Psoas muscle (tissue), 7 donors: ENCODE measurements at regions not wholly inside any gene's neighbourhood (a gene's known extent, or its start where the extent isn't known, plus 50 kb on each side); places are given as distances from the start of the nearest gene placed in this dataset.

ENCODE experiments used
- ATAC-seq, 4 donors: fragments of 200-7000 bp; cut with Tn5 transposase; one replicate each; pipeline ENCODE4 v1.9.1; 2020; ENCODE audit warnings: moderate library complexity in 3 of 4, mild to moderate bottlenecking in 2 of 4
- DNase-seq, 2 donors: peaks; one replicate each; pipeline ENCODE4 v3.0.0-alpha.2; 2020
- H3K27ac ChIP-seq: fragments of 200-600 bp; one replicate; pipeline ENCODE4 v1.8.0; 2022
- H3K27me3 ChIP-seq, 3 donors: fragments of 200-600 bp in 1 of 3; one replicate each; pipeline versions ENCODE4 v1.6.1 to v1.8.0; 2013 to 2022; ENCODE audit warnings: low read length in 2 of 3, mild to moderate bottlenecking in 2 of 3, moderate library complexity in 1 of 3; ENCODE audit not compliant: insufficient read depth in 3 of 3
- H3K36me3 ChIP-seq, 2 donors: fragments of 200-600 bp in 1 of 2; one replicate each; pipeline versions ENCODE4 v1.6.1 to v1.8.0; 2013 to 2022; ENCODE audit warnings: low read depth in 1 of 2, mild to moderate bottlenecking in 1 of 2, moderate library complexity in 1 of 2; ENCODE audit not compliant: insufficient read depth in 1 of 2
- H3K4me1 ChIP-seq: fragments of 200-600 bp; one replicate; pipeline ENCODE4 v1.8.0; 2022
- H3K4me3 ChIP-seq: fragments of 200-600 bp; one replicate; pipeline ENCODE4 v1.8.0; 2022; ENCODE audit warnings: mild to moderate bottlenecking
- H3K9me3 ChIP-seq: fragments of 200-600 bp; one replicate; pipeline ENCODE4 v1.8.0; 2022
- CTCF ChIP-seq: fragments of 200-600 bp; IDR thresholded peaks from one replicate; pipeline ENCODE4 v1.8.0; 2022; ENCODE audit warnings: antibody characterized with exemption
- WGBS, 3 donors: extraction: QIAGEN DNeasy Blood & Tissue Kit; methylation state at CpG; one replicate each; pipeline versions ENCODE4 v1.1.6 to v1.1.7; 2013; 5-methylcytosine and 5-hydroxymethylcytosine counted together
- intact Hi-C, 2 donors: fragments of 100-400 bp; cut with DNase I; formaldehyde crosslinking; loops; one replicate each; pipeline versions ENCODE4 v1.11.0 to v1.14.2; 2022
- donor health status: healthy with polysubstance abuse.
- donor health status: DM: no; HTN: no; CAD: no; lungs with moderate emphysema.
- donor health status: Bipolar disorder and iron deficiency.
- donor health status: healthy.
- donor health status: DM: yes; HTN: yes; CAD: no.
- donor health status: DM: no; HTN: no; CAD: no.
- donor health status: DM: yes; HTN: yes; CAD: no.

- H3K27me3 ChIP-seq, result peaks cover 0 to 4% (median 0%) of the 10 kb centered on the region in 3 donors
- no peak overlapping the region for H3K4me3 ChIP-seq
- no peaks in the 10 kb centered on the region for H3K4me1 ChIP-seq
- intact Hi-C loops, result no loop called here
- 57 to 84% (median 78%) methylated on average over 2 of the region's 2 CpGs for WGBS, 3 donors
- no peaks in the 10 kb centered on the region for H3K9me3 ChIP-seq
- no peak for TF ChIP-seq CTCF
- H3K27ac ChIP-seq, result no peak overlapping the region
- H3K36me3 ChIP-seq, result no peaks in the 10 kb centered on the region
- DNase-seq, result no peak
- ATAC-seq, result no peak
These were observed 66.3 kb downstream of the ITM2A start for GRCh38 chrX:79300856-79301255.

GRCh38 chrX:79290596-79290995, 76.5 kb downstream of the ITM2A start:
- no peak for ATAC-seq

GRCh38 chrX:79288733-79289132, 78.4 kb downstream of the ITM2A start:
- intact Hi-C loops, result no loop called here
- Histone ChIP-seq H3K36me3 (no peaks in the 10 kb centered on the region), H3K4me3 (no peak overlapping the region), H3K27me3 (no peaks in the 10 kb centered on the region), H3K9me3 (no peaks in the 10 kb centered on the region), H3K4me1 (no peaks in the 10 kb centered on the region), H3K27ac (no peak overlapping the region)
- 60 to 90% (median 83%) methylated on average over 2 to 3 of the region's 3 CpGs for WGBS, 3 donors
- DNase-seq (no peak), ATAC-seq (no peak)
- no peak for TF ChIP-seq CTCF

More at GRCh38 chrX:79290596-79290995, 76.5 kb downstream of the ITM2A start:
- Histone ChIP-seq H3K9me3 (no peaks in the 10 kb centered on the region), H3K27ac (no peak overlapping the region), H3K4me1 (no peaks in the 10 kb centered on the region), H3K4me3 (no peak overlapping the region), H3K36me3 (no peaks in the 10 kb centered on the region), H3K27me3 (no peaks in the 10 kb centered on the region)
- DNase-seq, result no peak
- WGBS, 3 donors, result 58 to 80% (median 68%) methylated on average over 2 to 3 of the region's 3 CpGs
- no peak for TF ChIP-seq CTCF
- intact Hi-C loops, result no loop called here

GRCh38 chrX:79287724-79288123, 79.4 kb downstream of the ITM2A start:
- intact Hi-C loops, result no loop called here
- no peak overlapping the region for H3K27ac ChIP-seq
- 64 to 93% methylated on average over 1 of the region's 1 CpG; no CpG with 5 or more reads in 1 of the 3 donors for WGBS, 3 donors
- no peak for TF ChIP-seq CTCF
- H3K4me1 ChIP-seq, result no peaks in the 10 kb centered on the region
- H3K27me3 ChIP-seq, result no peaks in the 10 kb centered on the region
- H3K9me3 ChIP-seq, result no peaks in the 10 kb centered on the region
- no peak overlapping the region for H3K4me3 ChIP-seq
- ATAC-seq (no peak), DNase-seq (no peak)
- no peaks in the 10 kb centered on the region for H3K36me3 ChIP-seq

- DNase-seq (no peak), ATAC-seq (no peak)
- Histone ChIP-seq H3K4me3 (no peak overlapping the region), H3K4me1 (no peaks in the 10 kb centered on the region), H3K27ac (no peak overlapping the region), H3K9me3 (peaks cover 5% of the 10 kb centered on the region), H3K36me3 (no peaks in the 10 kb centered on the region), H3K27me3 (no peaks in the 10 kb centered on the region)
- 96 to 100% (median 100%) methylated on average over 1 of the region's 1 CpG for WGBS, 3 donors
- TF ChIP-seq CTCF, result no peak
- intact Hi-C loops, result no loop called here
These were observed 85.4 kb downstream of the ITM2A start for GRCh38 chrX:79281775-79282174.
